AG04450 (cell line): ENCODE measurements at regions not wholly inside any gene's neighbourhood (a gene's known extent, or its start where the extent isn't known, plus 50 kb on each side); places are given as distances from the start of the nearest gene placed in this dataset.

Experiments used
- CTCF ChIA-PET: fragments of 300-600, 350-600 bp; formaldehyde crosslinking; extraction: SDS; loops from one replicate; lab custom pipeline; 2022; ENCODE audit warnings: antibody characterized with exemption, inconsistent platforms; lab: Charles Lee
- POLR2A ChIA-PET: fragments of 350-600 bp; formaldehyde crosslinking; extraction: SDS; loops from one replicate; lab custom pipeline; 2021; ENCODE audit warnings: antibody characterized with exemption, inconsistent platforms; lab: Yijun Ruan, JAX
- DNase-seq: peaks from one replicate; pipeline ENCODE4 v3.0.0-alpha.2; 2011; ENCODE audit warnings: low read depth, low spot score
- H3K27ac ChIP-seq: one replicate; pipeline ENCODE4 v1.5.1; 2012; ENCODE audit warnings: low read depth, low read length, control low read depth
- H3K27me3 ChIP-seq: one replicate; pipeline ENCODE4 v1.6.0; 2012; ENCODE audit warnings: low read length; ENCODE audit not compliant: control insufficient read depth, insufficient read depth
- H3K4me3 ChIP-seq: 2 replicates; pipeline ENCODE4 v1.5.1; 2011; ENCODE audit warnings: mild to moderate bottlenecking, low read depth, low read length, control low read depth
- H3K9me3 ChIP-seq: 2 replicates; pipeline ENCODE4 v1.5.1; 2012; ENCODE audit warnings: low read length; ENCODE audit not compliant: control insufficient read depth, insufficient read depth
- CTCF ChIP-seq: IDR thresholded peaks from 2 replicates; pipeline ENCODE4 v1.5.1; 2011; ENCODE audit warnings: low read depth, low read length, control low read depth, inconsistent platforms

GRCh38 chr2:38232454-38232853 is 144.6 kb downstream of the ATL2 start:
- Histone ChIP-seq H3K27ac (no peak overlapping the region), H3K4me3 (no peak overlapping the region), H3K9me3 (no peaks in the 10 kb centered on the region), H3K27me3 (peaks cover 11% of the 10 kb centered on the region)
- ChIA-PET CTCF (no interaction called here), POLR2A (no interaction called here)
- DNase-seq, result no peak
- TF ChIP-seq CTCF, result no peak

- no peak for TF ChIP-seq CTCF
- no peak overlapping the region for H3K27ac ChIP-seq
- CTCF ChIA-PET, result interaction anchor here (1.1 kb wide), 1 partner anchor 115 kb away, joined by 3 read pairs; no protein-coding TSS in a partner anchor
- DNase-seq, result no peak
- H3K27me3 ChIP-seq, result peaks cover 10% of the 10 kb centered on the region
- H3K9me3 ChIP-seq, result no peaks in the 10 kb centered on the region
- H3K4me3 ChIP-seq, result no peak overlapping the region
- POLR2A ChIA-PET, result no interaction called here
These were observed 146.3 kb downstream of the ATL2 start for GRCh38 chr2:38230756-38231155.

- ChIA-PET CTCF (no interaction called here), POLR2A (no interaction called here)
- Histone ChIP-seq H3K9me3 (no peaks in the 10 kb centered on the region), H3K4me3 (no peak overlapping the region), H3K27me3 (peaks cover 6% of the 10 kb centered on the region), H3K27ac (no peak overlapping the region)
- no peak for TF ChIP-seq CTCF
- DNase-seq, result no peak
These were observed 148.3 kb downstream of the ATL2 start for GRCh38 chr2:38228753-38229152.

- no peak for DNase-seq
- no peak overlapping the region for H3K4me3 ChIP-seq
- no peak overlapping the region for H3K27ac ChIP-seq
- TF ChIP-seq CTCF, result no peak
- H3K9me3 ChIP-seq, result 0 out of 2 replicates have a peak, but pooled peaks cover 3% of the 10 kb centered on the region
- ChIA-PET POLR2A (no interaction called here), CTCF (interaction anchor here (1.2 kb wide), 1 partner anchor 335 kb away, joined by 5 read pairs; no protein-coding TSS in a partner anchor)
- H3K27me3 ChIP-seq, result peaks cover 4% of the 10 kb centered on the region
These were observed 149.0 kb upstream of the CYP1B1 start for GRCh38 chr2:38224821-38225437.

- H3K4me3 ChIP-seq, result no peak overlapping the region
- peaks cover 4% of the 10 kb centered on the region for H3K27me3 ChIP-seq
- ChIA-PET CTCF (no interaction called here), POLR2A (no interaction called here)
- no peak overlapping the region for H3K27ac ChIP-seq
- 0 out of 2 replicates have a peak, but pooled peaks cover 3% of the 10 kb centered on the region for H3K9me3 ChIP-seq
- TF ChIP-seq CTCF, result no peak
- no peak for DNase-seq
These were observed 148.2 kb upstream of the CYP1B1 start for GRCh38 chr2:38224181-38224580.
